NCI-H187 (cell line): ENCODE measurements at regions not wholly inside any gene's neighbourhood (a gene's known extent, or its start where the extent isn't known, plus 50 kb on each side); places are given as distances from the start of the nearest gene placed in this dataset.
"Not testable (repeated sequence)": the region's sequence is repeated elsewhere in the genome, so short reads cannot be mapped to it uniquely, and the experiment has no call there.

ENCODE experiments used
- DNase-seq, 2 experiments: peaks; one replicate each; lab custom pipeline; 2025; lab: John Stamatoyannopoulos, UW

GRCh38 chr10:46204482-46205102 lies 82.2 kb upstream of the ANTXRL start:
- DNase-seq: not testable (repeated sequence)

- DNase-seq: not testable (repeated sequence)
These were observed 76.4 kb upstream of the ANTXRL start for GRCh38 chr10:46210427-46210826.

GRCh38 chr10:46215426-46215825 lies 71.4 kb upstream of the ANTXRL start:
- no peak for DNase-seq

- DNase-seq: no peak
These were observed 70.7 kb upstream of the ANTXRL start for GRCh38 chr10:46216003-46216634.

GRCh38 chr10:46216836-46217751 lies 69.7 kb upstream of the ANTXRL start:
- DNase-seq: no peak

GRCh38 chr10:46217752-46218453 lies 68.9 kb upstream of the ANTXRL start:
- DNase-seq: no peak

- no peak for DNase-seq
These were observed 67.9 kb upstream of the ANTXRL start for GRCh38 chr10:46218921-46219320.

- DNase-seq: not testable (repeated sequence)
These were observed 67.3 kb upstream of the ANTXRL start for GRCh38 chr10:46219431-46219990.

GRCh38 chr10:46220187-46220586 lies 66.6 kb upstream of the ANTXRL start:
- no peak for DNase-seq

GRCh38 chr10:46220872-46221538 lies 65.8 kb upstream of the ANTXRL start:
- DNase-seq: no peak

GRCh38 chr10:46222364-46222935 lies 64.3 kb upstream of the ANTXRL start:
- no peak for DNase-seq

- DNase-seq: no peak
These were observed 63.7 kb upstream of the ANTXRL start for GRCh38 chr10:46223064-46223480.

GRCh38 chr10:46223626-46224413 lies 63.0 kb upstream of the ANTXRL start:
- no peak for DNase-seq

- DNase-seq: no peak
These were observed 62.4 kb upstream of the ANTXRL start for GRCh38 chr10:46224414-46224682.

GRCh38 chr10:46225597-46225996 lies 61.2 kb upstream of the ANTXRL start:
- no peak for DNase-seq

GRCh38 chr10:46226232-46226631 lies 60.6 kb upstream of the ANTXRL start:
- DNase-seq: no peak

GRCh38 chr10:46226900-46227558 lies 59.8 kb upstream of the ANTXRL start:
- no peak for DNase-seq

- DNase-seq: no peak
These were observed 59.2 kb upstream of the ANTXRL start for GRCh38 chr10:46227571-46227935.

GRCh38 chr10:46227936-46228562 lies 58.7 kb upstream of the ANTXRL start:
- no peak for DNase-seq
